Transverse colon (tissue), 4 donors: ENCODE measurements at regions not wholly inside any gene's neighbourhood (a gene's known extent, or its start where the extent isn't known, plus 50 kb on each side); places are given as distances from the start of the nearest gene placed in this dataset.
A peak's percentile ranks its signal among the peaks of the same experiment; 100 is the strongest.

Source experiments
- DNase-seq: peaks from one replicate; pipeline ENCODE4 v3.0.0-alpha.2; 2019
- H3K27ac ChIP-seq, 4 donors: fragments of 200-600 bp; sonication (generic); 2 replicates each; pipeline ENCODE4 v1.5.1; 2016 to 2018; ENCODE audit warnings: inconsistent platforms in 4 of 4
- H3K27me3 ChIP-seq: fragments of 200-600 bp; sonication (generic); 2 replicates; pipeline ENCODE4 v1.5.1; 2017; ENCODE audit warnings: inconsistent platforms
- H3K36me3 ChIP-seq, 4 donors: fragments of 200-600 bp; sonication (generic); 2 replicates each; pipeline ENCODE4 v1.5.1; 2017 to 2019; ENCODE audit warnings: inconsistent platforms in 4 of 4
- H3K4me1 ChIP-seq, 4 donors: fragments of 200-600 bp; sonication (generic); 2 replicates each; pipeline ENCODE4 v1.5.1; 2017 to 2020; ENCODE audit warnings: inconsistent platforms in 4 of 4
- H3K4me3 ChIP-seq, 4 donors: fragments of 200-600 bp; sonication (generic); 1 replicate in 1 of 4; 2 replicates in 3 of 4; pipeline versions ENCODE4 v1.5.1 to v1.6.1; 2017 to 2019; ENCODE audit warnings: inconsistent platforms in 4 of 4
- H3K9me3 ChIP-seq, 2 donors: fragments of 200-600 bp; sonication (generic); 2 replicates each; pipeline ENCODE4 v1.5.1; 2017 to 2019; ENCODE audit warnings: inconsistent platforms in 2 of 2
- EP300 ChIP-seq: sonication (generic); formaldehyde crosslinking; IDR thresholded peaks from one replicate; pipeline ENCODE4 v1.6.1; 2017; ENCODE audit warnings: antibody characterized with exemption, low read depth
- POLR2A ChIP-seq: fragments of 450-650 bp; IDR thresholded peaks from one replicate; pipeline ENCODE4 v1.6.1; 2016; ENCODE audit warnings: antibody characterized with exemption, mild to moderate bottlenecking, moderate library complexity
- POLR2AphosphoS5 ChIP-seq, 3 donors: sonication (generic); formaldehyde crosslinking; IDR thresholded peaks; one replicate each; pipeline ENCODE4 v1.6.1; 2016; ENCODE audit warnings: antibody characterized with exemption in 3 of 3
- WGBS, 2 donors: methylation state at CpG; one replicate each; pipeline ENCODE4 v1.1.5; 2018; ENCODE audit warnings: low coverage in 1 of 2; 5-methylcytosine and 5-hydroxymethylcytosine counted together
- in situ Hi-C, 4 donors: fragments of 200-750 bp; cut with MboI; loops; one replicate each; pipeline versions ENCODE4 v1.15.0 to v1.15.1; 2017; ENCODE audit warnings: low sequenced_read_pairs in 3 of 4, low pct_ligation_motif_present in 1 of 4, low pct_unique_long_range_greater_than_20kb in 1 of 4
- intact Hi-C: fragments of 100-400 bp; cut with DNase I; formaldehyde crosslinking; loops from one replicate; pipeline ENCODE4 v1.15.1; 2023; ENCODE audit warnings: low total_unique reads
- TF ChIP-seq, protein P1 (sequence below), 5 experiments: fragments of 200-600 bp in 3 of 5; fragments of 450-650 bp in 2 of 5; sonication (generic) in 3 of 5; IDR thresholded peaks; 1 replicate in 2 of 5; 2 replicates in 3 of 5; pipeline ENCODE4 v1.5.1; 2016 to 2017; ENCODE audit warnings: antibody characterized with exemption in 5 of 5, inconsistent platforms in 3 of 5, mild to moderate bottlenecking in 2 of 5, moderate library complexity in 1 of 5

DNA sequence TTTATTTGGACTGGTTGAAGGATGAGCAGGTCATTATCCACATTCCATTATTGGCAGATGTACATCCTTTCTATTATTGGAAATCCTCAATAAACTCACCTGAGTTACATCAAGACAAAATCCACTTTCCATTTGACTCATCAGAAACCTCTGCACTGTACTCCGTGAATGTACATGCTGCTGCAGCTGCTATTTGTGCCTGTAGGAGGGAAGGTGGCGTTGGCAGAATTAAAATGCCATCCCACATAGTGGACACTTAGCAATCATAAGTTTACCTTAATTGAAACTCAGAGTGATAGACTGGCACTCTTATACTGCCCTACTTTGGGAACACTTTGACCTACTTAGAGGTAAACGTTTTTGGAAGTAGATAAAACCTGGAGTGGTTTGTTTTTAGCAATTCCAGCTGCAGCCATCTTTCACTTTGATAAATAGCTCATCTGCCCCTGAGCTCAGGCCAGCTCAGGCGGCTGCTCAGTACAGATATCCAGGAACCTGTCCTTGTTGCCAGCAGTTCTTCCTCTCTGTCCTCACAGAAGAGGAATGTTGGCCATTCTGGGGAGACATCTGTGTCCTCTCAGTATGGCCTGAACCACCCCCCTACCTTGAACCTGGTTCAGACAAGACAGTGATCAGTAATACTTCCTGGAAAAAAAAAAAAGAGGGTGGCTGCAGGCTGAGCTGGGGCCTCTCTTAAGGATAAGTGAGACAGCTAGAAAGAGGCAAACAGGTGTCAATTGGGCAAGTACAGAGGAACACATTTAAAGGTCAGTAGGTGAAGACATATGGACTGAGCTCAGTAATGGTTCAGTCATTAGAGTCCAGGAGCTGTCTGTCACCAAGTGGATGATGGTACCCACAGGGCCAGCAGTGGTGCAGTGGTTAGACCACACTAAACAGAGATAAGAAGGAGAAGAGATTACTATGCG lies 153.4 kb upstream of the UMPS start:
- intact Hi-C loops = no loop called here
- TF ChIP-seq POLR2AphosphoS5 (IDR thresholded peaks at IDR 0.05) (no peak), EP300 (no peak)
- TF ChIP-seq, protein P1, sequence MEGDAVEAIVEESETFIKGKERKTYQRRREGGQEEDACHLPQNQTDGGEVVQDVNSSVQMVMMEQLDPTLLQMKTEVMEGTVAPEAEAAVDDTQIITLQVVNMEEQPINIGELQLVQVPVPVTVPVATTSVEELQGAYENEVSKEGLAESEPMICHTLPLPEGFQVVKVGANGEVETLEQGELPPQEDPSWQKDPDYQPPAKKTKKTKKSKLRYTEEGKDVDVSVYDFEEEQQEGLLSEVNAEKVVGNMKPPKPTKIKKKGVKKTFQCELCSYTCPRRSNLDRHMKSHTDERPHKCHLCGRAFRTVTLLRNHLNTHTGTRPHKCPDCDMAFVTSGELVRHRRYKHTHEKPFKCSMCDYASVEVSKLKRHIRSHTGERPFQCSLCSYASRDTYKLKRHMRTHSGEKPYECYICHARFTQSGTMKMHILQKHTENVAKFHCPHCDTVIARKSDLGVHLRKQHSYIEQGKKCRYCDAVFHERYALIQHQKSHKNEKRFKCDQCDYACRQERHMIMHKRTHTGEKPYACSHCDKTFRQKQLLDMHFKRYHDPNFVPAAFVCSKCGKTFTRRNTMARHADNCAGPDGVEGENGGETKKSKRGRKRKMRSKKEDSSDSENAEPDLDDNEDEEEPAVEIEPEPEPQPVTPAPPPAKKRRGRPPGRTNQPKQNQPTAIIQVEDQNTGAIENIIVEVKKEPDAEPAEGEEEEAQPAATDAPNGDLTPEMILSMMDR (IDR thresholded peaks at IDR 0.05) = peak in 1 of 5 experiments; percentile 2
- H3K27me3 ChIP-seq = no peaks in the 10 kb centered on the region
- in situ Hi-C loops = loop anchor here in 1 of 4 donors (10.0 to 25.0 kb wide), 2 partner anchors 108 to 335 kb away; no protein-coding TSS in a partner anchor
- no peak overlapping the region for H3K27ac ChIP-seq
- H3K4me1 ChIP-seq = no peaks in the 10 kb centered on the region
- DNase-seq = no peak
- H3K4me3 ChIP-seq = no peak overlapping the region
- no peaks in the 10 kb centered on the region for H3K9me3 ChIP-seq
- WGBS, 2 donors = 48 to 59% methylated on average over 3 to 5 of the region's 5 CpGs
- H3K36me3 ChIP-seq = no peaks in the 10 kb centered on the region

DNA sequence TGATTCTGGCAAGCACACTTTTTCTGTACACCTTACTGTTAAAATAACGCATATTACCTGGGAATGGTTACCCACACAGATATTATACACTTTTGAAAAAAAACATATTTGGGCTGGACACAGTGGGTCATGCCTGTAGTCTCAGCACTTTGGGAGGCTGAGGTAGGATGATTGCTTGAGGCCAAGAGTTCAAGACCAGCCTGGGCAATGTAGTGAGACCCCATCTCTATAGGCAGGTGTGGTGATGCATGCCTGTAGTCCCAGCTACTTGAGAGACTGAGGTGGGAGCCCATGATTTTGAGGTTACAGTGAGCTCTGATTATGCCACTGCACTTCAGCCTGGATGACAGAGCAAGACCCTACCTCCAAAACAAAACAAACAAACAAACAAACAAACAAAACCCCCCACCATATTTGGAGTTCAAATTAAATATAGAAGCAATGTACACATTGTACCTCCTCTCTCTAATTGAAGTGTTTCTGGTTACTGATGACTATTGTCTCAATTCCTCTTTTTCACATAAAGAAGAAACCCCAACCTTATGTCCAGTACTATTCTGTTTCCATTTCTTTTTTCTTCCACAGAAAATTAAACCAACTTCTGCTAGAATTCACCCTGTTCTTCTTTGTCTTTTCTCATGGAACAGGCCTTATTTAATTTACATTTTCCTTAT lies 152.6 kb upstream of the UMPS start:
- Histone ChIP-seq H3K4me3 (no peak overlapping the region), H3K27me3 (no peaks in the 10 kb centered on the region), H3K4me1 (no peaks in the 10 kb centered on the region), H3K36me3 (no peaks in the 10 kb centered on the region), H3K27ac (no peak overlapping the region), H3K9me3 (no peaks in the 10 kb centered on the region)
- intact Hi-C loops (no loop called here), in situ Hi-C loops (loop anchor here in 1 of 4 donors (10.0 to 25.0 kb wide), 2 partner anchors 107 to 335 kb away; no protein-coding TSS in a partner anchor)
- WGBS, 2 donors = 96% methylated on average over 1 of the region's 1 CpG; no CpG with 5 or more reads in 1 of the 2 donors
- no peak for DNase-seq
- no peak for TF ChIP-seq POLR2AphosphoS5 (IDR thresholded peaks at IDR 0.05)
- no peak for TF ChIP-seq POLR2A
- TF ChIP-seq, protein P1 (IDR thresholded peaks at IDR 0.05) = no peak
- TF ChIP-seq EP300 = no peak

DNA sequence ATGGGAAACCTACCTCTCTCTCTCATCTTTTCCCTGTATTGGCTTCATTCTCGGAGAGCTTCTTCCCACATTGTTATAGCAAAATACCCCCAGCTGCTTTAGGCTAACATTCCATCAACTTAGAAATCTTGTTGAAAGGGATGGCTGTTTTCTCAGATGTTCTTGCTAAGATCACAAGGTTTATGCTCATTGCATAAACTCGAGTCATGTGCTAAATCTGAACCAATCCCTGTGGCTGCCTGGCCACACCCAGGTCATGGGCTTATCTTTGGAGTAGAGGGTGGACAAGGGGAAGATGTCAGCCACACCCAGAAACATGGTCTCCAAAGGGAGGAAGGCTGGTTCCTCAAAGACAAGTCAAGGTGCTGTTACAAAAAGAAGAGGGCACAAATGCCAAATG lies 150.6 kb upstream of the UMPS start:
- WGBS, 2 donors = 75 to 89% methylated on average over 1 to 2 of the region's 2 CpGs
- no peak overlapping the region for H3K27ac ChIP-seq
- in situ Hi-C loops = loop anchor here in 1 of 4 donors (10.0 to 25.0 kb wide), 2 partner anchors 105 to 333 kb away; no protein-coding TSS in a partner anchor

DNA sequence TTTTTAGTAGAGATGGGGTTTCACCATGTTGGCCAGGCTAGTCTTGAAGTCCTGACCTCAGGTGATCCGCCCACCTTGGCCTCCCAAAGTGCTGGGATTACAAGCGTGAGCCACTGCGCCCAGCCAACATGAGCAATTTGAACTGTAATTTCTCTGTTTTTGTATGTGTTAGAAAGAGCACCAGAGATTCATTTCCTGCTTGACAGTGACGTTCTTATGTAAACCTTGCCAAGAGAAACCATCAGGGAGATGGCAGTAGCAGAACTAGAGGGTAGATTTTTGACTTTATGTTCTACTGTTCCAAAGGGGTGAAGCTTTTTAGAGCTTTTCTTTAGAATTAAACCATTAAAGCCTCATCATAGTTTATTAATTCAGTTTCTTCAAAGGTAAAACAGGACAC lies 148.1 kb upstream of the UMPS start:
- Histone ChIP-seq H3K9me3 (no peaks in the 10 kb centered on the region), H3K4me1 (peaks cover 0 to 17% (median 15%) of the 10 kb centered on the region in 4 donors), H3K4me3 (no peak overlapping the region), H3K36me3 (no peaks in the 10 kb centered on the region), H3K27ac (no peak overlapping the region), H3K27me3 (peaks cover 28% of the 10 kb centered on the region)
- TF ChIP-seq POLR2A (no peak), EP300 (no peak), POLR2AphosphoS5 (IDR thresholded peaks at IDR 0.05) (no peak)
- TF ChIP-seq, protein P1 (IDR thresholded peaks at IDR 0.05) = no peak
- 77% methylated on average over 4 of the region's 4 CpGs; no CpG with 5 or more reads in 1 of the 2 donors for WGBS, 2 donors
- in situ Hi-C loops = loop anchor here in 1 of 4 donors (25.0 kb wide), 1 partner anchor 330 kb away; no protein-coding TSS in a partner anchor
- intact Hi-C loops = no loop called here
- DNase-seq = no peak

More for the DNA sequence above, 150.6 kb upstream of the UMPS start:
- H3K36me3 ChIP-seq = no peaks in the 10 kb centered on the region
- intact Hi-C loops = no loop called here
- TF ChIP-seq, protein P1 (IDR thresholded peaks at IDR 0.05) = no peak
- no peak overlapping the region for H3K4me3 ChIP-seq
- no peaks in the 10 kb centered on the region for H3K9me3 ChIP-seq
- H3K27me3 ChIP-seq = peaks cover 6% of the 10 kb centered on the region
- no peak for DNase-seq
- peaks cover 0 to 5% (median 5%) of the 10 kb centered on the region in 4 donors for H3K4me1 ChIP-seq
